ENCODE measurements at regions not wholly inside any gene's neighbourhood (a gene's known extent, or its start where the extent isn't known, plus 50 kb on each side); places are given as distances from the start of the nearest gene placed in this dataset.

- H3K36me3 ChIP-seq = no peaks in the 10 kb centered on the region
- WGBS = 96% methylated on average over 2 of the region's 2 CpGs
- no peak for DNase-seq (ENCODE audit: low spot score in 2 of 2)
- H3K4me3 ChIP-seq = no peak overlapping the region
- H3K27me3 ChIP-seq = no peaks in the 10 kb centered on the region
- no peaks in the 10 kb centered on the region for H3K9me3 ChIP-seq
- H3K27ac ChIP-seq = no peak overlapping the region
- TF ChIP-seq POLR2AphosphoS5 (IDR thresholded peaks at IDR 0.05) = no peak
- TF ChIP-seq CTCF (IDR thresholded peaks at IDR 0.05) = no peak
- TF ChIP-seq EP300 (IDR thresholded peaks at IDR 0.05) = no peak
- no peak for TF ChIP-seq POLR2A (IDR thresholded peaks at IDR 0.05)
- peaks cover 36% of the 10 kb centered on the region for H3K4me1 ChIP-seq
These were observed 54.1 kb upstream of the GRAMD2B start for GRCh38 chr5:126369083-126369482.

- H3K4me1 ChIP-seq = peaks cover 35% of the 10 kb centered on the region
- no peaks in the 10 kb centered on the region for H3K27me3 ChIP-seq
- 76% methylated on average over 6 of the region's 6 CpGs for WGBS
- H3K9me3 ChIP-seq = no peaks in the 10 kb centered on the region
- no peak overlapping the region for H3K4me3 ChIP-seq
- H3K36me3 ChIP-seq = no peaks in the 10 kb centered on the region
- no peak for DNase-seq (ENCODE audit: low spot score in 2 of 2)
- TF ChIP-seq CTCF (IDR thresholded peaks at IDR 0.05) = no peak
- no peak for TF ChIP-seq POLR2AphosphoS5 (IDR thresholded peaks at IDR 0.05)
- TF ChIP-seq EP300 (IDR thresholded peaks at IDR 0.05) = no peak
- no peak for TF ChIP-seq POLR2A (IDR thresholded peaks at IDR 0.05)
- no peak overlapping the region for H3K27ac ChIP-seq
These were observed 53.0 kb upstream of the GRAMD2B start for GRCh38 chr5:126369995-126370731.

- Histone ChIP-seq H3K4me3 (no peak overlapping the region), H3K27me3 (no peaks in the 10 kb centered on the region), H3K36me3 (no peaks in the 10 kb centered on the region), H3K27ac (no peak overlapping the region), H3K9me3 (no peaks in the 10 kb centered on the region), H3K4me1 (peaks cover 27% of the 10 kb centered on the region)
- TF ChIP-seq POLR2A (IDR thresholded peaks at IDR 0.05) (no peak), EP300 (IDR thresholded peaks at IDR 0.05) (no peak), POLR2AphosphoS5 (IDR thresholded peaks at IDR 0.05) (no peak), CTCF (IDR thresholded peaks at IDR 0.05) (no peak)
- WGBS = 94% methylated on average over 12 of the region's 12 CpGs
- DNase-seq (ENCODE audit: low spot score in 2 of 2) = no peak
These were observed 52.2 kb upstream of the GRAMD2B start for GRCh38 chr5:126370796-126371718.

GRCh38 chr5:126373375-126374108, 49.7 kb upstream of the GRAMD2B start:
- no peak for DNase-seq (ENCODE audit: low spot score in 2 of 2)
- WGBS = 73% methylated on average over 3 of the region's 3 CpGs
- H3K4me3 ChIP-seq = no peak overlapping the region

More at GRCh38 chr5:126373375-126374108, 49.7 kb upstream of the GRAMD2B start:
- H3K36me3 ChIP-seq = no peaks in the 10 kb centered on the region
- H3K27ac ChIP-seq = no peak overlapping the region
- H3K27me3 ChIP-seq = no peaks in the 10 kb centered on the region
- H3K4me1 ChIP-seq = peaks cover 14% of the 10 kb centered on the region
- TF ChIP-seq CTCF (IDR thresholded peaks at IDR 0.05) = no peak
- no peak for TF ChIP-seq POLR2AphosphoS5 (IDR thresholded peaks at IDR 0.05)
- TF ChIP-seq EP300 (IDR thresholded peaks at IDR 0.05) = no peak
- TF ChIP-seq POLR2A (IDR thresholded peaks at IDR 0.05) = no peak
- no peaks in the 10 kb centered on the region for H3K9me3 ChIP-seq

Data from suprapubic skin (tissue), 4 donors.